PC-3 (cell line): ENCODE measurements at regions not wholly inside any gene's neighbourhood (a gene's known extent, or its start where the extent isn't known, plus 50 kb on each side); places are given as distances from the start of the nearest gene placed in this dataset.

Source experiments
- CTCF ChIP-seq: fragments of 300-600 bp; sonication (generic); conservative IDR thresholded peaks from 2 replicates; pipeline ENCODE4 v1.5.1; 2017; ENCODE audit warnings: antibody characterized with exemption, low read depth, mild to moderate bottlenecking, low read length
- EZH2phosphoT487 ChIP-seq: fragments of 300-600 bp; sonication (generic); IDR thresholded peaks from 2 replicates; pipeline ENCODE4 v1.6.1; 2018; ENCODE audit warnings: mild to moderate bottlenecking, antibody characterized with exemption, low read length, borderline replicate concordance

GRCh38 chr4:180650273-180650672, 1592.9 kb upstream of the TENM3 start:
- no peak for TF ChIP-seq CTCF
- no peak for TF ChIP-seq EZH2phosphoT487
